ENCODE measurements at regions not wholly inside any gene's neighbourhood (a gene's known extent, or its start where the extent isn't known, plus 50 kb on each side); places are given as distances from the start of the nearest gene placed in this dataset.
"Not testable (repeated sequence)": the region's sequence is repeated elsewhere in the genome, so short reads cannot be mapped to it uniquely, and the experiment has no call there.

DNA sequence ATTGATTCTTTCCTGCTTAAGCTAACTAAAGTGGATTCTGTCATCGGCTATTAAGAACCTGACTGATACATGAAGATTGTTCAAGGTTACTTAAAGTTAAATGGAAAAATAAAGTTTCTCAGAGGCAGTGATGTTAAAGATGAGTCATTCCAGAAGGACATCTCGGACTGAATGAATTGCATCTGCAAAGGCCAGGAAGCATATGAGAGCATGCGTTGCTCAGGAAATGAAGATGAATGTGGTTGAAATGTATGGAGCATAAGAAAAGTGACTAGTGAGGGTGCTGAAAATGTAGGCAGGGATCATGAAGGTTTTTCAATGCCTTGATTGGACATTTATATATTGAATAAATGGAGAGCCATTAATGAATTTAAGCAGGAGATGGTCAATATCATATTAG is 133.9 kb upstream of the GHITM start:
- DNase-seq = no peak

- DNase-seq = no peak
Observed at GRCh38 chr10:84007482-84007881, 131.8 kb upstream of the GHITM start.

- DNase-seq = no peak
Observed at GRCh38 chr10:84008878-84009277, 130.4 kb upstream of the GHITM start.

- DNase-seq = no peak
Observed at GRCh38 chr10:84012431-84012830, 126.9 kb upstream of the GHITM start.

DNA sequence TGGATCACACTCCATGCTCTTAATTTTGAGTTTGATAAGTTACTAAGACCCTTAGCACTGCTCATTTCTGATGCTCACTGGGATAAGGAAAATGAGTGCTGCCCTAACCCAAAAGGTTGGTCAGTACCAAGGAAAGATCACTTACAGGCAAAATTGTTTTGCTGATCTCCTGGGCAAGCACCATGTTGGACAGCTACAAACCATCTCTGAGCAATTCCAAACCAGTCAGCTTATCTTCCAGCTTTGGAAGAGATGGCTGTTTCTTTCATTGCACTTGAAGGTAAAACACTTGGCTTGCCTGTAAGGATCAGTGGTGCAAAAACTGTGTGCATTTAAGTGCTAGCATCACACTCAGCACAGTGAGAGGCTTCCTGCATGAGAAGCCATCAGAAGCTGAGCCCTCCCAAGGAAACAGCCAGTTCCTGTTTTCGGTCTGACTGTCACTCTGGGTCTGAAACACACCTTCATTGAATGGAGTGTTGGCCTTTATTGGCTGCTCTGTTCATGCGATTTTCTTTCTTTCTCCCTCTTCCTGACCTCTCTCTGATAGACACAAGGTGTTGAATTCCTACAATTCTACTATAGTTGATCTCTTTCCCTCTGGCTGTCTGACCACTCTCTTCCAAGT is 126.4 kb upstream of the GHITM start:
- DNase-seq = no peak

DNA sequence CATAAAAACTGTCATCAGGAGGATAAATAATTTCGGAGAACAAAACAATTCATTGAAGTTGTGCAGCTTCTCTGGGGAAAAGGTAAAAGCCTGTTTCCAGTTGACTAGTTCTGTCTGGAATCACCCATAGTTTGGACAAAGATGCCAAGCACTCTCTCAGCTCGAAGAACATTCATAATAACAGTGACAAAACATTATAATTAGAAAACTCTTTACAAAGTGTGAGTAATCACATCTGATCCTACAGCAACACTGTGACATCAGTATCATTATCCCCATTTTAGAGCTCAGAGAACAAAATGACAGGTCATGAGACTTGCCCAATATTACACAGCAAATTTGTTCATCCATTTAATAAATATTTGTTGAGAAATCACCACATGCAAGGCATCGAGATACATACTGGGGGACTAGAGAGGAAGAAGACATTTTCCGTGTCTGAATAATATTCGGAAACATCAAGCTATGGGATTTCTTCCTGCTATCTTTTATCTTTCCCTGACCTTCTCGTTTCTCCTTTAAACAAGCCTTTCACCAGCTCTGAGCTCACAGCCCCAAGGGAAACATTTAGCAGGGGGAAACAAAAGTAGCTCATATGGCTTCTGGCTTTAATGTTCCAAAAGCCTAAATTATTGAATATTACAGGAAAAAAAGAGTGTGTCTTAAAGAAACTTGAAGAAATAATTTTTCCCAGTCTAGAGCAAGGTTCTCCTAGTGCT is 123.3 kb upstream of the GHITM start:
- DNase-seq = no peak

DNA sequence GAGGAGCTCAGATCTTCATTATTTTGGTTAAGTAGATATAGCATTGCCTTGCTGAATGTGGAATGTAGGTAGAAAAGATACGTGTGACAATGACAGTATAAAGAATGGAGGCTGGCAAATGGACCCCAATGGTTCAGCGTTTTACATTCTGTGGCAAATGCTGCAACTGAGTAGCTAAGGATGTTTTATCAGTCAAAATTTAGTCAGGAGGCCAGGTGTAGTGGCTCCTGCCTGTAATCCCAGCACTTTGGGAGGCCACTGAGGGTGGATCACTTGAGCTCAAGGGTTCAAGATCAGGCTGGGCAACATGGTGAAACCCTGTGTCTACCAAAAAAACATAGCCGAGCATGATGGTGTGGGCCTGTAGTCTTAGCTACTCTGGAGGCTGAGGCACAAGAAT is 120.5 kb upstream of the GHITM start:
- no peak for DNase-seq

GRCh38 chr10:84019854-84020458 is 119.4 kb upstream of the GHITM start:
- DNase-seq = not testable (repeated sequence)

- no peak for DNase-seq
Observed at GRCh38 chr10:84026821-84027257, 112.5 kb upstream of the GHITM start.

GRCh38 chr10:84029840-84030239 is 109.5 kb upstream of the GHITM start:
- no peak for DNase-seq

- no peak for DNase-seq
Observed at GRCh38 chr10:84038035-84038434, 101.3 kb upstream of the GHITM start.

GRCh38 chr10:84039957-84040356 is 99.4 kb upstream of the GHITM start:
- DNase-seq = no peak

- DNase-seq = no peak
Observed at GRCh38 chr10:84047258-84048010, 91.9 kb upstream of the GHITM start.

- no peak for DNase-seq
Observed at GRCh38 chr10:84049645-84050011, 89.7 kb upstream of the GHITM start.

- DNase-seq = no peak
Observed at GRCh38 chr10:84053626-84054025, 85.7 kb upstream of the GHITM start.

DNA sequence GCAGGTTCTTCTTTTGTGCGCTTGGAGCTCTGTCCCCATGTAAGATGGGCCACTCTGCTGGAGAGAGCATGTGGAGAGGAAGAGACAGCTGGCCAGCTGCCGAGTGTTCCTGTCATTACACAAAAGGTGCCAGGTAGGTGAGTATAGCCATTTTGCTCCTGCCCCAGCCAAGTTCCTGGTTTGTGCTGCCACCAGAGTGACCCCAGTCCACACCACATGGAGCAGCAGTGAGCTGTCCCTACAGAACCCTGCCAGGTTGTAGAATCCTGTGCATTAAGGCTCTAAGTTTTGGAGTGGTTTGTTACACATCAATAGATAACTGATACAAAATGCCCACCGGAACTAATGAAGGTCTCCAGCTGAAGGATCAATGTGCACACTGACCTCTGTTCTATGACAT is 84.6 kb upstream of the GHITM start:
- DNase-seq = no peak

DNA sequence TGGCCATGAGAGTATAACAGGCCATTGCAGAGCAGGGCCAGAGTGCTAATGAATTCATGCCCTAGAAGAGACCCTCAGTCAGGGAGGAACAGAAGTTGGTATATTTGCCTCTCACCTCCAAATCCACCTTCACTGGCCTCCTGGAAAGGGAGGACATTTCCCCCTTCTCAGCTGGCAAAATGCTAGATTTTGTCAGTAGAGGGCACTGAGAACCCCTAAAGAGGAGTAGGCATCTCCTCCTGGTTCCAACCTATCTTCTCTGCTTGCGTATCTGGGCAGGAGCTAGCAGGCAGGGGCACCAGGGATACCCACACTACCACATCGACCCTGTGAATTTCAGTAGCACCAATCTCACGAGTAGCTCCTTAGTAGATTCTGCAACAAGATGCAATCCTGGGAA is 79.8 kb upstream of the GHITM start:
- DNase-seq = no peak

- DNase-seq = no peak
Observed at GRCh38 chr10:84063440-84063839, 75.9 kb upstream of the GHITM start.

DNA sequence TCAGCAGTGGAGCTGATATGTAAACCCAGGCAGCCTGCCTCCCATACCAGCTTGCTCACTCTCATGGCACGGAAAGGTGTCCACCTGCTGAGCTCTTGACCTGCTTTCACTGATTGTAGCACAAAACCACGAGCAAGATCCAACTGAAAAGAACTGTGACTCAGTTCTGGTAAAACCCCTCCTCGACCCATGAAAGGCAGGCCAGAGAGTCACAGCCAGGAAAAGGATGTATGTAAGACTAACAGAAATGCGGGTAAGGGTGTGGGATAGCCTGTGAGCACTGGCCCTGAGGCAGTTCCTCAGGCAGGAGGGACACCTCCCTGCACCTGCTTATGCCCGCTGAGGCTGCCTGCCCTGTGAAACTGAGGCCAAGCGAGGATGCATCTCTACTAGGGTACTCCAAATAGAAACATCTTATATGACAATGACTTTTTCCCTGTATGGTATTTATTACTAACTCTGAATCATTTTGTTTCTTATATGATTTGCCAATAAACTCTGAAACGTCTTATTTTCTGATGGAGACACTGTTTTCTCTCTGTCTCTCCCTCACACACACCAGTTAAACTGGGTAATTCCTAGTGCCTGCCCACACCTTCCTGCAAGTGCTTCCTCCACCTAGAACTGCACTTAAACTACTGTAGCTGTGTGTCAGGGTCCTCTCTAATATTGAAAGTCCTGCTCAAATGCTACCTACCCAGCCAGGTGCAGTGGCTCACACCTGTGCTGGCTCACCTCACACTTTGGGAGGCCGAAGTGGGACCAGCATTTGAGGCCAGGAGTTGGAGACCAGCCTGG is 73.3 kb upstream of the GHITM start:
- no peak for DNase-seq

GRCh38 chr10:84074521-84074920 is 64.8 kb upstream of the GHITM start:
- DNase-seq = no peak

GRCh38 chr10:84075226-84076046 is 63.9 kb upstream of the GHITM start:
- DNase-seq = no peak

- no peak for DNase-seq
Observed at GRCh38 chr10:84076047-84076388, 63.3 kb upstream of the GHITM start.

All from SHP77 treated with DMSO at 0.1 percent for 48 hours (cell line).